A673 (cell line): ENCODE measurements at regions not wholly inside any gene's neighbourhood (a gene's known extent, or its start where the extent isn't known, plus 50 kb on each side); places are given as distances from the start of the nearest gene placed in this dataset.

Source experiments
- BruUV-seq: library from RNA; stranded (reverse); fragments of 400-500 nt; replicated peaks from 2 replicates; lab custom pipeline; 2021; lab: Mats Ljungman, UMichigan
- CTCF ChIA-PET: fragments of 300-600 bp; sonication (Branson Sonifier 250); formaldehyde crosslinking; loops from one replicate; lab custom pipeline; 2022; ENCODE audit warnings: antibody characterized with exemption; lab: Charles Lee
- POLR2A ChIA-PET: fragments of 300-600 bp; sonication (Branson Sonifier 250); formaldehyde crosslinking; loops from one replicate; lab custom pipeline; 2022; ENCODE audit warnings: antibody characterized with exemption; ENCODE audit not compliant: low non-redundant PET; lab: Charles Lee
- DNase-seq: peaks from one replicate; pipeline ENCODE4 v3.0.0-alpha.2; 2015; ENCODE audit warnings: low spot score
- H3K27ac ChIP-seq: fragments of 200-600 bp; sonication (generic); 2 replicates; pipeline ENCODE4 v1.5.1; 2016; ENCODE audit warnings: mixed run types, low read depth, mild to moderate bottlenecking, mixed read lengths, antibody characterized with exemption, low read length; ENCODE audit not compliant: poor library complexity, severe bottlenecking
- H3K27me3 ChIP-seq: fragments of 200-600 bp; sonication (generic); replicated peaks from 2 replicates; pipeline ENCODE4 v1.6.1; 2017; ENCODE audit warnings: mixed run types, low read depth, mild to moderate bottlenecking, mixed read lengths, antibody characterized with exemption, low read length; ENCODE audit not compliant: insufficient read depth, poor library complexity
- H3K36me3 ChIP-seq: fragments of 200-600 bp; sonication (generic); 2 replicates; pipeline ENCODE4 v1.6.1; 2016; ENCODE audit warnings: mixed run types, mild to moderate bottlenecking, mixed read lengths, antibody characterized with exemption, low read length; ENCODE audit not compliant: insufficient read depth, poor library complexity, severe bottlenecking
- H3K4me1 ChIP-seq: fragments of 200-600 bp; sonication (generic); 2 replicates; pipeline ENCODE4 v1.6.1; 2017; ENCODE audit warnings: mixed run types, mild to moderate bottlenecking, mixed read lengths, antibody characterized with exemption, low read length; ENCODE audit not compliant: insufficient read depth, poor library complexity, severe bottlenecking
- H3K4me3 ChIP-seq: fragments of 200-600 bp; sonication (generic); 2 replicates; pipeline ENCODE4 v1.5.1; 2016; ENCODE audit warnings: low read depth, mixed run types, mild to moderate bottlenecking, mixed read lengths, low read length; ENCODE audit not compliant: poor library complexity, severe bottlenecking
- H3K9me3 ChIP-seq: fragments of 200-600 bp; sonication (generic); 2 replicates; pipeline ENCODE4 v1.6.1; 2016; ENCODE audit warnings: mixed run types, low read depth, mild to moderate bottlenecking, mixed read lengths, antibody characterized with exemption, low read length; ENCODE audit not compliant: poor library complexity, severe bottlenecking
- CTCF ChIP-seq: fragments of 300-800, 200-600 bp; sonication (generic); conservative IDR thresholded peaks from 2 replicates; pipeline ENCODE4 v1.5.1; 2017; ENCODE audit warnings: low read depth, mild to moderate bottlenecking, antibody characterized with exemption, low read length, moderate library complexity, mixed read lengths
- EZH2 ChIP-seq: fragments of 200-600 bp; sonication (generic); IDR thresholded peaks from 2 replicates; pipeline ENCODE4 v1.6.1; 2017; ENCODE audit warnings: borderline replicate concordance, low read depth, mild to moderate bottlenecking, mixed read lengths, antibody characterized with exemption, low read length; ENCODE audit not compliant: poor library complexity, severe bottlenecking
- intact Hi-C: fragments of 100-400 bp; cut with micrococcal nuclease; formaldehyde crosslinking; loops from one replicate; pipeline ENCODE4 v1.10.0; 2022; ENCODE audit not compliant: unreplicated experiment

GRCh38 chr11:104394508-104394907 lies 230.6 kb upstream of the PDGFD start:
- no TSS peak for BruUV-seq
- ChIA-PET POLR2A (no interaction called here), CTCF (no interaction called here)

GRCh38 chr11:104390651-104391050 lies 226.7 kb upstream of the PDGFD start:
- H3K27ac ChIP-seq, result no peak overlapping the region
- H3K9me3 ChIP-seq, result no peaks in the 10 kb centered on the region
- TF ChIP-seq CTCF, result no peak
- no peak for TF ChIP-seq EZH2
- no peak overlapping the region for H3K4me3 ChIP-seq
- no peaks in the 10 kb centered on the region for H3K27me3 ChIP-seq
- peaks cover 5% of the 10 kb centered on the region for H3K4me1 ChIP-seq
- intact Hi-C loops, result no loop called here
- BruUV-seq, result no TSS peak
- peak; percentile 48 for DNase-seq
- ChIA-PET CTCF (no interaction called here), POLR2A (interaction anchor here (0.6 kb wide), 1 partner anchor 1281 kb away, joined by 4 read pairs; the partner anchor contains the start of gene DYNC2H1)
- H3K36me3 ChIP-seq, result no peaks in the 10 kb centered on the region

More at GRCh38 chr11:104394508-104394907, 230.6 kb upstream of the PDGFD start:
- H3K4me3 ChIP-seq, result no peak overlapping the region
- H3K36me3 ChIP-seq, result no peaks in the 10 kb centered on the region
- H3K9me3 ChIP-seq, result no peaks in the 10 kb centered on the region
- TF ChIP-seq EZH2 (no peak), CTCF (no peak)
- H3K27me3 ChIP-seq, result no peaks in the 10 kb centered on the region
- H3K27ac ChIP-seq, result no peak overlapping the region
- H3K4me1 ChIP-seq, result peaks cover 5% of the 10 kb centered on the region
- intact Hi-C loops, result no loop called here
- no peak for DNase-seq

- no peak for DNase-seq
- CTCF ChIA-PET, result no interaction called here
- Histone ChIP-seq H3K4me1 (peaks cover 2% of the 10 kb centered on the region), H3K9me3 (no peaks in the 10 kb centered on the region), H3K4me3 (no peak overlapping the region), H3K36me3 (no peaks in the 10 kb centered on the region), H3K27me3 (no peaks in the 10 kb centered on the region), H3K27ac (no peak overlapping the region)
- intact Hi-C loops, result no loop called here
- BruUV-seq, result no TSS peak
- TF ChIP-seq EZH2 (no peak), CTCF (no peak)
- POLR2A ChIA-PET, result no interaction called here
These were observed 221.9 kb upstream of the PDGFD start for GRCh38 chr11:104385884-104386283.
